SH-SY5Y (cell line): ENCODE measurements at regions not wholly inside any gene's neighbourhood (a gene's known extent, or its start where the extent isn't known, plus 50 kb on each side); places are given as distances from the start of the nearest gene placed in this dataset.

ENCODE experiments used
- GATA2 ChIP-seq: IDR thresholded peaks from 2 replicates; pipeline ENCODE4 v1.6.1; 2011; ENCODE audit warnings: mild to moderate bottlenecking, low read depth, low read length
- GATA3 ChIP-seq: IDR thresholded peaks from 2 replicates; pipeline ENCODE4 v1.6.1; 2011; ENCODE audit warnings: low read depth, mild to moderate bottlenecking, low read length, moderate library complexity

GRCh38 chr21:16073586-16073985, 343.8 kb downstream of the USP25 start:
- TF ChIP-seq GATA3 (no peak), GATA2 (no peak)

GRCh38 chr21:16074950-16075489, 345.2 kb downstream of the USP25 start:
- TF ChIP-seq GATA3 (no peak), GATA2 (no peak)

- TF ChIP-seq GATA3: no peak
- TF ChIP-seq GATA2: no peak
These were observed 346.0 kb downstream of the USP25 start for GRCh38 chr21:16075649-16076282.

GRCh38 chr21:16076465-16076864, 346.7 kb downstream of the USP25 start:
- TF ChIP-seq GATA2 (no peak), GATA3 (no peak)

GRCh38 chr21:16078382-16078781, 348.6 kb downstream of the USP25 start:
- TF ChIP-seq GATA2: no peak
- TF ChIP-seq GATA3: no peak

- TF ChIP-seq GATA3 (no peak), GATA2 (no peak)
These were observed 350.0 kb downstream of the USP25 start for GRCh38 chr21:16079830-16080229.

- TF ChIP-seq GATA2 (no peak), GATA3 (no peak)
These were observed 351.5 kb downstream of the USP25 start for GRCh38 chr21:16081304-16081703.

- no peak for TF ChIP-seq GATA2
- no peak for TF ChIP-seq GATA3
These were observed 352.4 kb downstream of the USP25 start for GRCh38 chr21:16082038-16082816.

GRCh38 chr21:16084776-16085364, 355.1 kb downstream of the USP25 start:
- TF ChIP-seq GATA3 (no peak), GATA2 (no peak)

GRCh38 chr21:16085421-16085820, 355.6 kb downstream of the USP25 start:
- TF ChIP-seq GATA2: no peak
- no peak for TF ChIP-seq GATA3

GRCh38 chr21:16086121-16086520, 356.3 kb downstream of the USP25 start:
- TF ChIP-seq GATA2 (no peak), GATA3 (no peak)

- TF ChIP-seq GATA2 (no peak), GATA3 (no peak)
These were observed 357.2 kb downstream of the USP25 start for GRCh38 chr21:16086936-16087335.

GRCh38 chr21:16087523-16087922, 357.7 kb downstream of the USP25 start:
- TF ChIP-seq GATA3 (no peak), GATA2 (no peak)

- no peak for TF ChIP-seq GATA2
- TF ChIP-seq GATA3: no peak
These were observed 358.3 kb downstream of the USP25 start for GRCh38 chr21:16088056-16088455.

- TF ChIP-seq GATA2: no peak; the same call in 1 of the 2 replicates
- TF ChIP-seq GATA3: 0 out of 2 replicates have a peak, but pooled peaks have one; percentile 36
These were observed 365.2 kb downstream of the USP25 start for GRCh38 chr21:16095005-16095404.

GRCh38 chr21:16096988-16097387, 367.2 kb downstream of the USP25 start:
- TF ChIP-seq GATA3: no peak
- no peak for TF ChIP-seq GATA2
